OCI-LY3 (cell line): ENCODE measurements at regions not wholly inside any gene's neighbourhood (a gene's known extent, or its start where the extent isn't known, plus 50 kb on each side); places are given as distances from the start of the nearest gene placed in this dataset.

Experiments used
- CTCF ChIP-seq: fragments of 200-600, 300-600 bp; sonication (generic); IDR thresholded peaks from 2 replicates; pipeline ENCODE4 v1.5.1; 2014; ENCODE audit warnings: antibody characterized with exemption, low read length, low read depth
- EZH2phosphoT487 ChIP-seq: fragments of 200-600 bp; shearing (Covaris generic); IDR thresholded peaks from 2 replicates; pipeline ENCODE4 v1.6.1; 2018; ENCODE audit warnings: antibody characterized with exemption, mixed run types, low read depth

- no peak for TF ChIP-seq CTCF
- TF ChIP-seq EZH2phosphoT487 = no peak
These were observed 78.1 kb upstream of the SPTBN1 start for GRCh38 chr2:54377901-54378493.
